ENCODE measurements at regions not wholly inside any gene's neighbourhood (a gene's known extent, or its start where the extent isn't known, plus 50 kb on each side); places are given as distances from the start of the nearest gene placed in this dataset.

DNA sequence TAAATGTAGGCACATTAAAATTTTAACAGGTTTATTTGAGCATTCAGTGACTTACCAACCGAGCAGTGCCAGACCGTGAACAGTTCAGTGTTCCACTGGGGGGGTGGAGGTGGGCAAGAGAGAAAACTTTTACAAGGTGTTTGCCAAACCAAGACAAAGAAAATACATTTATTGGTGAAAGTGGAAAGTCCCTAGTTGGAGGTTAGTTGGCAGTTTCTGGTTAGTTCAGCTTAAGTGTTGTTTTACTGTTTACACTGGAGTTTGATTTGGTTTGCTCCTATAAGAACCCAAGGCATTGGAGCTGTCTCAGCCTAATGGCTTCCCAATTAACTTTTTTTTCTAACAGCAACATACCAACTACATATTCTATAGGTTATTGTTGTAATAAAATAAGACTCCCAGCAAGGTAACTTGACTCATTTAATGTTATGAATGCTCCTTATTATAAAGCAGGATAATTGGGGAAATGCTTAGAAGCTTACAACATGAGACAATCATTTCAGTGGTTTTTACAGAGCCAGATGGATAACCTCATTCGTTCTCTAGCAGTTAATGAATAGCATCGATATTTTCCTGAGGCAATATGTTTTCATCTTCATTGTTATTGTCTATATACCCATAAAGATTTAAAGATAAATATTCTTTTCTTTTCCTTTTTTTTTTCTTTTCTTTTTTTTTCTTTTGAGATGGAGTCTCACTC lies 115.8 kb downstream of the ETNK1 start:
- TF ChIP-seq, protein P1, sequence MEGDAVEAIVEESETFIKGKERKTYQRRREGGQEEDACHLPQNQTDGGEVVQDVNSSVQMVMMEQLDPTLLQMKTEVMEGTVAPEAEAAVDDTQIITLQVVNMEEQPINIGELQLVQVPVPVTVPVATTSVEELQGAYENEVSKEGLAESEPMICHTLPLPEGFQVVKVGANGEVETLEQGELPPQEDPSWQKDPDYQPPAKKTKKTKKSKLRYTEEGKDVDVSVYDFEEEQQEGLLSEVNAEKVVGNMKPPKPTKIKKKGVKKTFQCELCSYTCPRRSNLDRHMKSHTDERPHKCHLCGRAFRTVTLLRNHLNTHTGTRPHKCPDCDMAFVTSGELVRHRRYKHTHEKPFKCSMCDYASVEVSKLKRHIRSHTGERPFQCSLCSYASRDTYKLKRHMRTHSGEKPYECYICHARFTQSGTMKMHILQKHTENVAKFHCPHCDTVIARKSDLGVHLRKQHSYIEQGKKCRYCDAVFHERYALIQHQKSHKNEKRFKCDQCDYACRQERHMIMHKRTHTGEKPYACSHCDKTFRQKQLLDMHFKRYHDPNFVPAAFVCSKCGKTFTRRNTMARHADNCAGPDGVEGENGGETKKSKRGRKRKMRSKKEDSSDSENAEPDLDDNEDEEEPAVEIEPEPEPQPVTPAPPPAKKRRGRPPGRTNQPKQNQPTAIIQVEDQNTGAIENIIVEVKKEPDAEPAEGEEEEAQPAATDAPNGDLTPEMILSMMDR (IDR thresholded peaks at IDR 0.05; ENCODE audit: control extremely low read depth, extremely low read depth, low read depth, missing control alignments), result no peak
- ChIA-PET CTCF (interaction anchor here (0.8 kb wide), 1 partner anchor 12 kb away, joined by 3 read pairs; no protein-coding TSS in a partner anchor), POLR2A (interaction anchor here (0.6 kb wide), 1 partner anchor 12 kb away, joined by 4 read pairs; no protein-coding TSS in a partner anchor)
- no peak for DNase-seq (ENCODE audit: extremely low spot score)

DNA sequence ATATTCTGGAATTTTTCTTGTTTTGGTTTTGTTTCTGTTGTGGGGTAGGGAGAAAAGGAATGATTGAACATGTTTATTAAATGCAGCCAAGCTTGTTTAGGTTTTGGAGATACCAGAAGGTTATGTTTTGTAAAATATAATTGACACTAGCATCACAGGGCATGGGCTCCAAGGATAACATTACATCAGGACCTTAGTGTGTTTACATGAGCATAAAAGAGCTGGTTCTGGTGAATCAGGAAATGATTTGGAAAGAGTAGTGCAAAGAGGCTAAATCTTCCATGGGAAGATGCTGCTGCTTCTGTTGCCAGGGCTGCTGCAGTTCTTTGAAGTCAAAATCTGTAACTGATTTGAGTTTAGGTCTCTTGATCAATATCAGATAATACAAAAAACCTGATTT lies 118.7 kb downstream of the ETNK1 start:
- POLR2A ChIA-PET, result no interaction called here
- CTCF ChIA-PET, result no interaction called here
- TF ChIP-seq, protein P1 (IDR thresholded peaks at IDR 0.05; ENCODE audit: control extremely low read depth, extremely low read depth, low read depth, missing control alignments), result no peak
- DNase-seq (ENCODE audit: extremely low spot score), result no peak

DNA sequence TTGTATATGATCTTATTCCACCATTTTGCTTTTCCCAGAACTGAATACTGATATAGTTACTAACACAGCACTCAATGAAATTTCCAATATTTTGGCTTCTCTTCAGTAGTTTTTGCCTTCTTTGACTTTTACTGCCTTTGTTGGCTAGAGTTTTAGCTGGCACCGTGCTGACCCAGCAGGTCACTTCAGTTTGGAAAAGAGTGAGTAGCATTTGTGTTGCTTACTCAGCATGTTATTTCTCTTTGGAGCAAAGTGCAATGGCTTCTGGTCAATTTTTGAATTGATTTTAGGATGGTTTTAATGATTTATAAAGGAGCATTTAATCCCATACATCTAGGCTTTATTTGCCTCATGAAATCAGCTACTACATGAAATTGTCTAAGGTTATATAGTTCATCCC lies 119.2 kb downstream of the ETNK1 start:
- TF ChIP-seq, protein P1 (IDR thresholded peaks at IDR 0.05; ENCODE audit: control extremely low read depth, extremely low read depth, low read depth, missing control alignments), result no peak
- no peak for DNase-seq (ENCODE audit: extremely low spot score)
- ChIA-PET CTCF (no interaction called here), POLR2A (no interaction called here)

DNA sequence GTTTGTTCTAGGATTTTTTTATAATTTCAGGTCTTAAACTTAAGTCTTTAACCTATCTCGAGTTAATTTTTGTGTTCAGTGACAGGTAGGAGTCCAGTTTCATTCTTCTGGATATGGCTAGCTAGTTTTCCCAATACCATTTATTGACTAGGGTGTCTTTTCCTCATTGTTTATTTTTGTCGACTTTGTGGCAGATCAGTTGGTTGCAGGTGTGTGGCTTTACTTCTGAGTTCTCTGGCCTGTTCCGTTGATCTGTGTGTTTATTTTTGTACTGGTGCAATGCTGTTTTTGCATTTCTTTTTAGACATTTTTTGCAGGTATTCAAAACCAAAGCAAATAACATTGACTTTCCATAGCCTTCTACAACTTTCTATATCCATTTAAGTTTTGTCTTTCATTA lies 121.7 kb downstream of the ETNK1 start:
- ChIA-PET CTCF (no interaction called here), POLR2A (no interaction called here)
- TF ChIP-seq, protein P1 (IDR thresholded peaks at IDR 0.05; ENCODE audit: control extremely low read depth, extremely low read depth, low read depth, missing control alignments), result no peak
- no peak for DNase-seq (ENCODE audit: extremely low spot score)

DNA sequence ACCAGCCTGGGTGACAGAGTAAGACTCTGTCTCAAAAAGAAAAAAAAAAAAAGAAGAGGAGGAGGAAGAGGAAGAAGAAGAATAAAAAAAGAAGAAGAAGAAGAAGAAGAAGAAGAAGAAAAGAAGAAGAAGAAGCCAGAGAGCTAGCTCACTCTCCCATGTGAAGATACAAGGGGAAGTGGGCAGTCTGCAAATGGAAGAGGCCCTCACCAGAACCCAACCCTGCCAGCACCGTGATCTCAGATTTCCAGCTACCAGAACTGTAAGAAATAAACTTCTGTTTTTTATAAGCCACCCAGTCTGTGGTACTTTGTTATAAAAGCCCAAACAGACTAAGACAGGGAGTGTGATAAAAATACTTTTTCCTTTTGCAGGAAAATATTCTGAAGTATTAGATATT lies 130.7 kb downstream of the ETNK1 start:
- ChIA-PET CTCF (no interaction called here), POLR2A (no interaction called here)
- TF ChIP-seq, protein P1 (IDR thresholded peaks at IDR 0.05; ENCODE audit: control extremely low read depth, extremely low read depth, low read depth, missing control alignments), result no peak
- no peak for DNase-seq (ENCODE audit: extremely low spot score)

DNA sequence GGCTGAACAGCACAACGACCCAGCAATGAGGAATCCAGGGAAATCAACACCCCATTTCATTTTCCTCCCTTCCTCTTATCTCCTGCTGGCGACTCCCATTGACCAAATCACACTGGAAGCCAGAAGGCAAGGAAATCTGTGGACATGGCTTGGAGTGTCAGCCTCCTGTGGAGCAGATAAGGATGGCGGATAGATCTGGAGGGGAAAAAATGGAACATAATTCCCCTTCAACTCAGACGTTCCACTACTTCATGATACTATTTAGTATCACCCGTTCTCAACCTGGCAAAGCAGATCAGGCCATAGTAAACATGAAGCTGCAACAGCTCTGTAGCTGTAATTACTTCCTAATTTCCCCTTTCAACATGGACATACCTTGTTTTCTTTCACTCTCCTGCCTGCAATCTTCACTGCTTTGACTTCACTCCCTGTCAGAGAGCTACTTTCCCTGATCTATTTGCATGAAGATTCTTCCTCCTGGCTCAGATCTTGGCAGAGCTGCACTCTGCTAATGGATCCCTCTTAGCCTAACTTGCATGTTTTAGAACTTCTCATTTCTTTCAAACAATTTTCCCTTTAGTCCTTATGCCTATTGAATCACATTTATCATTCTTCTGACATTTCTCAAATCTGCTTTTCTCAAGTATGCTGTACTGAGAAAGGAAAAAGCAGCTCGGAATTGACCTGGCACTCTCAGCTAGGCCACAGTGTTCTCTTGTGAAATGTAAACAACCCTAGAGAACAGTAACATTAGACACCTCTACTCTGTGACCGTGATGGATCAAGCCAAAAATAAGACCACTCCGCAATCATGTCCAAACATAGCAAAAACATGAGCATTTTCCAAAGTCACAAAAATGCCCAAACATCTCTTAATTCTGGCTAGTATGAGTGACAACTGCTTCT lies 135.1 kb downstream of the ETNK1 start:
- no peak for DNase-seq (ENCODE audit: extremely low spot score)
- TF ChIP-seq, protein P1 (IDR thresholded peaks at IDR 0.05; ENCODE audit: control extremely low read depth, extremely low read depth, low read depth, missing control alignments), result no peak
- ChIA-PET POLR2A (no interaction called here), CTCF (interaction anchor here (0.9 kb wide), 1 partner anchor 9 kb away, joined by 3 read pairs; no protein-coding TSS in a partner anchor)

Data from GM10248 (cell line).